Suprapubic skin (tissue), 4 donors: ENCODE measurements at regions not wholly inside any gene's neighbourhood (a gene's known extent, or its start where the extent isn't known, plus 50 kb on each side); places are given as distances from the start of the nearest gene placed in this dataset.

Experiments used
- DNase-seq, 2 donors: peaks; one replicate each; pipeline ENCODE4 v3.0.0-alpha.2; 2019; ENCODE audit warnings: low spot score in 2 of 2
- H3K27ac ChIP-seq: fragments of 200-600 bp; sonication (generic); one replicate; pipeline ENCODE4 v1.5.1; 2019
- H3K27me3 ChIP-seq: fragments of 200-600 bp; sonication (generic); one replicate; pipeline ENCODE4 v1.5.1; 2019
- H3K36me3 ChIP-seq: fragments of 200-600 bp; sonication (generic); one replicate; pipeline ENCODE4 v1.5.1; 2019
- H3K4me1 ChIP-seq: fragments of 200-600 bp; sonication (generic); one replicate; pipeline ENCODE4 v1.5.1; 2019
- H3K4me3 ChIP-seq: fragments of 200-600 bp; sonication (generic); one replicate; pipeline ENCODE4 v1.5.1; 2019; ENCODE audit warnings: mild to moderate bottlenecking
- H3K9me3 ChIP-seq: fragments of 200-600 bp; sonication (generic); one replicate; pipeline ENCODE4 v1.5.1; 2019
- EP300 ChIP-seq: sonication (generic); formaldehyde crosslinking; IDR thresholded peaks from one replicate; pipeline ENCODE4 v1.6.1; 2017; ENCODE audit warnings: antibody characterized with exemption
- POLR2A ChIP-seq, 2 donors: fragments of 450-650 bp; IDR thresholded peaks; one replicate each; pipeline ENCODE4 v1.6.1; 2017; ENCODE audit warnings: antibody characterized with exemption in 2 of 2, mild to moderate bottlenecking in 2 of 2, moderate library complexity in 2 of 2
- POLR2AphosphoS5 ChIP-seq, 3 donors: sonication (generic); formaldehyde crosslinking; IDR thresholded peaks; one replicate each; pipeline ENCODE4 v1.6.1; 2017; ENCODE audit warnings: antibody characterized with exemption in 3 of 3
- WGBS: methylation state at CpG from one replicate; pipeline ENCODE4 v1.1.5; 2018; 5-methylcytosine and 5-hydroxymethylcytosine counted together
- TF ChIP-seq, protein P1 (sequence below), 2 donors: fragments of 200-600 bp in 1 of 2; fragments of 450-650 bp in 1 of 2; sonication (generic) in 1 of 2; IDR thresholded peaks; one replicate each; pipeline ENCODE4 v1.5.1; 2016 to 2019; ENCODE audit warnings: antibody characterized with exemption in 2 of 2, mild to moderate bottlenecking in 1 of 2, moderate library complexity in 1 of 2

DNA sequence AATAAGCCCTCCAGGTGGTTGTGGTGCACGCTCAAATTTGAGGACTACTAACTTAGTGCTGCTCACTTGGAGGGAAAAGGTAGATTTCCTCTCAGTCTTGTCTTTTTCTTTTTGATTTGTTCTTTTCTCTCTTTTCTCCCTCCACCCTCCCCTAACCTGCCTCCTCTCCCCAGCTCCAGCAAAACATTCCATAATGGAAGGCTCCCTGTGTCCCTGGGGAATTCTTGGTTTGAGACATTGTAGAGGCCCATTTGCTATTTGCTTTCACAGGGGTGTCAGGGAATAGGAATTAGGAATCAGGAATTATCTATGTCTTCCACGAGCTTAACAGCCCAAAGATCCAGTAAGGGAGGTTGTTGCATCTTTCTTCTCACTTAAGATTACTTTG lies 136.8 kb upstream of the UMPS start:
- Histone ChIP-seq H3K27me3 (no peaks in the 10 kb centered on the region), H3K9me3 (no peaks in the 10 kb centered on the region), H3K4me3 (no peak overlapping the region), H3K36me3 (no peaks in the 10 kb centered on the region), H3K27ac (no peak overlapping the region), H3K4me1 (no peaks in the 10 kb centered on the region)
- DNase-seq, result no peak
- WGBS, result 86% methylated on average over 2 of the region's 2 CpGs
- TF ChIP-seq POLR2AphosphoS5 (IDR thresholded peaks at IDR 0.05) (no peak), POLR2A (IDR thresholded peaks at IDR 0.05) (no peak), EP300 (no peak)
- TF ChIP-seq, protein P1, sequence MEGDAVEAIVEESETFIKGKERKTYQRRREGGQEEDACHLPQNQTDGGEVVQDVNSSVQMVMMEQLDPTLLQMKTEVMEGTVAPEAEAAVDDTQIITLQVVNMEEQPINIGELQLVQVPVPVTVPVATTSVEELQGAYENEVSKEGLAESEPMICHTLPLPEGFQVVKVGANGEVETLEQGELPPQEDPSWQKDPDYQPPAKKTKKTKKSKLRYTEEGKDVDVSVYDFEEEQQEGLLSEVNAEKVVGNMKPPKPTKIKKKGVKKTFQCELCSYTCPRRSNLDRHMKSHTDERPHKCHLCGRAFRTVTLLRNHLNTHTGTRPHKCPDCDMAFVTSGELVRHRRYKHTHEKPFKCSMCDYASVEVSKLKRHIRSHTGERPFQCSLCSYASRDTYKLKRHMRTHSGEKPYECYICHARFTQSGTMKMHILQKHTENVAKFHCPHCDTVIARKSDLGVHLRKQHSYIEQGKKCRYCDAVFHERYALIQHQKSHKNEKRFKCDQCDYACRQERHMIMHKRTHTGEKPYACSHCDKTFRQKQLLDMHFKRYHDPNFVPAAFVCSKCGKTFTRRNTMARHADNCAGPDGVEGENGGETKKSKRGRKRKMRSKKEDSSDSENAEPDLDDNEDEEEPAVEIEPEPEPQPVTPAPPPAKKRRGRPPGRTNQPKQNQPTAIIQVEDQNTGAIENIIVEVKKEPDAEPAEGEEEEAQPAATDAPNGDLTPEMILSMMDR (IDR thresholded peaks at IDR 0.05), result no peak

- WGBS, result 100% methylated on average over 1 of the region's 1 CpG
- H3K4me1 ChIP-seq, result no peaks in the 10 kb centered on the region
- TF ChIP-seq, protein P1 (IDR thresholded peaks at IDR 0.05), result no peak
- TF ChIP-seq EP300, result no peak
- TF ChIP-seq POLR2A (IDR thresholded peaks at IDR 0.05), result no peak
- no peak for TF ChIP-seq POLR2AphosphoS5 (IDR thresholded peaks at IDR 0.05)
- DNase-seq, result no peak
- H3K36me3 ChIP-seq, result no peaks in the 10 kb centered on the region
- no peak overlapping the region for H3K4me3 ChIP-seq
- H3K9me3 ChIP-seq, result no peaks in the 10 kb centered on the region
- H3K27ac ChIP-seq, result no peak overlapping the region
- H3K27me3 ChIP-seq, result no peaks in the 10 kb centered on the region
Measured at GRCh38 chr3:124594581-124594980, 135.7 kb upstream of the UMPS start.

GRCh38 chr3:124597273-124597672 lies 133.0 kb upstream of the UMPS start:
- TF ChIP-seq POLR2AphosphoS5 (IDR thresholded peaks at IDR 0.05) (no peak), EP300 (no peak), POLR2A (IDR thresholded peaks at IDR 0.05) (no peak)
- TF ChIP-seq, protein P1 (IDR thresholded peaks at IDR 0.05), result no peak
- no peak for DNase-seq
- Histone ChIP-seq H3K27ac (no peak overlapping the region), H3K36me3 (no peaks in the 10 kb centered on the region), H3K4me1 (no peaks in the 10 kb centered on the region), H3K4me3 (no peak overlapping the region), H3K9me3 (no peaks in the 10 kb centered on the region), H3K27me3 (no peaks in the 10 kb centered on the region)
- 60% methylated on average over 3 of the region's 3 CpGs for WGBS

GRCh38 chr3:124597979-124598378 lies 132.3 kb upstream of the UMPS start:
- WGBS, result 87% methylated on average over 3 of the region's 3 CpGs
- H3K4me1 ChIP-seq, result no peaks in the 10 kb centered on the region

DNA sequence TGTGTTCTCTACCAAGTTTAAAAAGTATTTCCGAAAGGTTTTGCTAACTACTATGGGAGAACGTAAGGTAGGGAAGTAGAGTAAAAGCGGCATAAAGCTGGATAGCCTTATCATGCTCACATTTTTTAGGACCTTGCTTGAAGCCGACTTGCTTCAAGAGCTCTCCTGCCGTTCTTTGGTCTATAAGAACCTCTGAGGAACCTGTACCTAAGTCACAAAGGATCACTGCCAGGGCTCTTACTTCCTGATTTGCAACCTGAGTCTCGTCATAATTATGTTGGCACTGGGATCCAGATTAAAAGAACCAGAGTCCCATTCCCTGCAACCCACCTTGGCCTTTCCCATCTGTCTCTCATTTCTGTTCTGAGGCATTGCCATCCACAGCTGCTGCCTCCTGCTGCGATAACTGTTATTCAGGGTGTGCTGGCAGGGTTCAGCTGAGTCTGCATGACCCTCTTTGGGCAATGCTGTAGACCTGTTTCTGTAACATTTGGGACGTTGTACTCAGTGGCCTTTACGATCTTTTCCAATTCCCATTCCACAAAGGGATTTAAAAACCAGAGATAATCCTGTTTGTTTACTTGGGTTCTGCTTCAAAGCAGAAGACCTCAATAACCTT lies 131.0 kb upstream of the UMPS start:
- 88% methylated on average over 9 of the region's 9 CpGs for WGBS
- TF ChIP-seq POLR2A (IDR thresholded peaks at IDR 0.05) (no peak), EP300 (no peak), POLR2AphosphoS5 (IDR thresholded peaks at IDR 0.05) (no peak)
- TF ChIP-seq, protein P1 (IDR thresholded peaks at IDR 0.05), result no peak
- no peak overlapping the region for H3K27ac ChIP-seq
- no peaks in the 10 kb centered on the region for H3K27me3 ChIP-seq
- no peaks in the 10 kb centered on the region for H3K9me3 ChIP-seq
- DNase-seq, result no peak
- H3K36me3 ChIP-seq, result no peaks in the 10 kb centered on the region
- no peaks in the 10 kb centered on the region for H3K4me1 ChIP-seq
- no peak overlapping the region for H3K4me3 ChIP-seq

More at GRCh38 chr3:124597979-124598378, 132.3 kb upstream of the UMPS start:
- no peak for TF ChIP-seq POLR2AphosphoS5 (IDR thresholded peaks at IDR 0.05)
- TF ChIP-seq EP300, result no peak
- TF ChIP-seq, protein P1 (IDR thresholded peaks at IDR 0.05), result no peak
- TF ChIP-seq POLR2A (IDR thresholded peaks at IDR 0.05), result no peak
- Histone ChIP-seq H3K9me3 (no peaks in the 10 kb centered on the region), H3K27me3 (no peaks in the 10 kb centered on the region), H3K4me3 (no peak overlapping the region), H3K27ac (no peak overlapping the region), H3K36me3 (no peaks in the 10 kb centered on the region)
- DNase-seq, result no peak
